ENCODE measurements at regions not wholly inside any gene's neighbourhood (a gene's known extent, or its start where the extent isn't known, plus 50 kb on each side); places are given as distances from the start of the nearest gene placed in this dataset.
"Not testable (repeated sequence)": the region's sequence is repeated elsewhere in the genome, so short reads cannot be mapped to it uniquely, and the experiment has no call there.

GRCh38 chr2:61753512-61753911, 100.3 kb downstream of the FAM161A start:
- no peak overlapping the region for H3K9ac ChIP-seq (ENCODE audit: low read length)
- H3K4me1 ChIP-seq (ENCODE audit: insufficient read depth, low read length), result no peaks in the 10 kb centered on the region
- no peaks in the 10 kb centered on the region for H3K9me3 ChIP-seq (ENCODE audit: low read length)
- H3K4me3 ChIP-seq (ENCODE audit: low read depth in 1 of 2, low read length in 2 of 2), result no peak overlapping the region
- no peaks in the 10 kb centered on the region for H3K27me3 ChIP-seq (ENCODE audit: control insufficient read depth in 1 of 2, insufficient read depth in 2 of 2, low read length in 2 of 2)
- no peaks in the 10 kb centered on the region for H3K36me3 ChIP-seq (ENCODE audit: insufficient read depth, low read length)
- no peak overlapping the region for H3K27ac ChIP-seq (ENCODE audit: low read depth, low read length)

- no peak overlapping the region for H3K27ac ChIP-seq (ENCODE audit: low read depth, low read length)
Observed at GRCh38 chr2:61750624-61751023, 103.2 kb downstream of the FAM161A start.

GRCh38 chr2:61742955-61743354, 110.9 kb downstream of the FAM161A start:
- Histone ChIP-seq H3K36me3 (ENCODE audit: insufficient read depth, low read length) (no peaks in the 10 kb centered on the region), H3K27ac (ENCODE audit: low read depth, low read length) (no peak overlapping the region), H3K4me3 (ENCODE audit: low read depth in 1 of 2, low read length in 2 of 2) (no peak overlapping the region), H3K27me3 (ENCODE audit: control insufficient read depth in 1 of 2, insufficient read depth in 2 of 2, low read length in 2 of 2) (no peaks in the 10 kb centered on the region), H3K4me1 (ENCODE audit: insufficient read depth, low read length) (no peaks in the 10 kb centered on the region), H3K9me3 (ENCODE audit: low read length) (no peaks in the 10 kb centered on the region), H3K9ac (ENCODE audit: low read length) (no peak overlapping the region)

More at GRCh38 chr2:61750624-61751023, 103.2 kb downstream of the FAM161A start:
- Histone ChIP-seq H3K9me3 (ENCODE audit: low read length) (no peaks in the 10 kb centered on the region), H3K27me3 (ENCODE audit: control insufficient read depth in 1 of 2, insufficient read depth in 2 of 2, low read length in 2 of 2) (no peaks in the 10 kb centered on the region), H3K9ac (ENCODE audit: low read length) (no peak overlapping the region), H3K4me1 (ENCODE audit: insufficient read depth, low read length) (no peaks in the 10 kb centered on the region), H3K36me3 (ENCODE audit: insufficient read depth, low read length) (no peaks in the 10 kb centered on the region), H3K4me3 (ENCODE audit: low read depth in 1 of 2, low read length in 2 of 2) (no peak overlapping the region)

GRCh38 chr2:61737841-61738240, 116.0 kb downstream of the FAM161A start:
- H3K36me3 ChIP-seq (ENCODE audit: insufficient read depth, low read length), result no peaks in the 10 kb centered on the region
- H3K9ac ChIP-seq (ENCODE audit: low read length), result no peak overlapping the region
- H3K9me3 ChIP-seq (ENCODE audit: low read length), result no peaks in the 10 kb centered on the region
- H3K27ac ChIP-seq (ENCODE audit: low read depth, low read length), result no peak overlapping the region
- no peaks in the 10 kb centered on the region for H3K27me3 ChIP-seq (ENCODE audit: control insufficient read depth in 1 of 2, insufficient read depth in 2 of 2, low read length in 2 of 2)
- H3K4me1 ChIP-seq (ENCODE audit: insufficient read depth, low read length), result no peaks in the 10 kb centered on the region
- H3K4me3 ChIP-seq (ENCODE audit: low read depth in 1 of 2, low read length in 2 of 2), result no peak overlapping the region

GRCh38 chr2:61736953-61737352, 116.9 kb downstream of the FAM161A start:
- Histone ChIP-seq H3K27ac (ENCODE audit: low read depth, low read length) (no peak overlapping the region), H3K9ac (ENCODE audit: low read length) (no peak overlapping the region), H3K27me3 (ENCODE audit: control insufficient read depth in 1 of 2, insufficient read depth in 2 of 2, low read length in 2 of 2) (no peaks in the 10 kb centered on the region), H3K4me1 (ENCODE audit: insufficient read depth, low read length) (no peaks in the 10 kb centered on the region), H3K9me3 (ENCODE audit: low read length) (no peaks in the 10 kb centered on the region), H3K4me3 (ENCODE audit: low read depth in 1 of 2, low read length in 2 of 2) (no peak overlapping the region), H3K36me3 (ENCODE audit: insufficient read depth, low read length) (no peaks in the 10 kb centered on the region)

GRCh38 chr2:61733563-61733962, 120.3 kb downstream of the FAM161A start:
- no peaks in the 10 kb centered on the region for H3K4me1 ChIP-seq (ENCODE audit: insufficient read depth, low read length)
- H3K27me3 ChIP-seq (ENCODE audit: control insufficient read depth in 1 of 2, insufficient read depth in 2 of 2, low read length in 2 of 2), result no peaks in the 10 kb centered on the region
- H3K9me3 ChIP-seq (ENCODE audit: low read length), result no peaks in the 10 kb centered on the region
- no peaks in the 10 kb centered on the region for H3K36me3 ChIP-seq (ENCODE audit: insufficient read depth, low read length)
- H3K4me3 ChIP-seq (ENCODE audit: low read depth in 1 of 2, low read length in 2 of 2), result no peak overlapping the region
- no peak overlapping the region for H3K27ac ChIP-seq (ENCODE audit: low read depth, low read length)
- H3K9ac ChIP-seq (ENCODE audit: low read length), result no peak overlapping the region

GRCh38 chr2:61732787-61733186, 121.1 kb downstream of the FAM161A start:
- Histone ChIP-seq H3K27ac (ENCODE audit: low read depth, low read length) (no peak overlapping the region), H3K4me1 (ENCODE audit: insufficient read depth, low read length) (no peaks in the 10 kb centered on the region), H3K9ac (ENCODE audit: low read length) (no peak overlapping the region), H3K9me3 (ENCODE audit: low read length) (no peaks in the 10 kb centered on the region), H3K27me3 (ENCODE audit: control insufficient read depth in 1 of 2, insufficient read depth in 2 of 2, low read length in 2 of 2) (no peaks in the 10 kb centered on the region), H3K4me3 (ENCODE audit: low read depth in 1 of 2, low read length in 2 of 2) (no peak overlapping the region), H3K36me3 (ENCODE audit: insufficient read depth, low read length) (no peaks in the 10 kb centered on the region)

- H3K27ac ChIP-seq (ENCODE audit: low read depth, low read length), result no peak overlapping the region
- no peaks in the 10 kb centered on the region for H3K9me3 ChIP-seq (ENCODE audit: low read length)
Observed at GRCh38 chr2:61727746-61728145, 126.1 kb downstream of the FAM161A start.

GRCh38 chr2:61726456-61727209, 127.2 kb downstream of the FAM161A start:
- Histone ChIP-seq H3K9ac (ENCODE audit: low read length) (no peak overlapping the region), H3K27ac (ENCODE audit: low read depth, low read length) (no peak overlapping the region), H3K27me3 (ENCODE audit: control insufficient read depth in 1 of 2, insufficient read depth in 2 of 2, low read length in 2 of 2) (no peaks in the 10 kb centered on the region), H3K36me3 (ENCODE audit: insufficient read depth, low read length) (no peaks in the 10 kb centered on the region), H3K4me1 (ENCODE audit: insufficient read depth, low read length) (no peaks in the 10 kb centered on the region), H3K4me3 (ENCODE audit: low read depth in 1 of 2, low read length in 2 of 2) (no peak overlapping the region), H3K9me3 (ENCODE audit: low read length) (no peaks in the 10 kb centered on the region)

More at GRCh38 chr2:61727746-61728145, 126.1 kb downstream of the FAM161A start:
- H3K4me3 ChIP-seq (ENCODE audit: low read depth in 1 of 2, low read length in 2 of 2), result no peak overlapping the region
- H3K4me1 ChIP-seq (ENCODE audit: insufficient read depth, low read length), result no peaks in the 10 kb centered on the region
- no peaks in the 10 kb centered on the region for H3K36me3 ChIP-seq (ENCODE audit: insufficient read depth, low read length)
- H3K9ac ChIP-seq (ENCODE audit: low read length), result no peak overlapping the region
- H3K27me3 ChIP-seq (ENCODE audit: control insufficient read depth in 1 of 2, insufficient read depth in 2 of 2, low read length in 2 of 2), result no peaks in the 10 kb centered on the region

- H3K9ac ChIP-seq (ENCODE audit: low read length); H3K27ac ChIP-seq (ENCODE audit: low read depth, low read length); H3K4me1 ChIP-seq (ENCODE audit: insufficient read depth, low read length); H3K9me3 ChIP-seq (ENCODE audit: low read length); H3K27me3 ChIP-seq (ENCODE audit: control insufficient read depth in 1 of 2, insufficient read depth in 2 of 2, low read length in 2 of 2); H3K4me3 ChIP-seq (ENCODE audit: low read depth in 1 of 2, low read length in 2 of 2); H3K36me3 ChIP-seq (ENCODE audit: insufficient read depth, low read length): not testable (repeated sequence)
Observed at GRCh38 chr2:61723364-61723763, 130.5 kb downstream of the FAM161A start.

- no peaks in the 10 kb centered on the region for H3K4me1 ChIP-seq (ENCODE audit: insufficient read depth, low read length)
- no peaks in the 10 kb centered on the region for H3K27me3 ChIP-seq (ENCODE audit: control insufficient read depth in 1 of 2, insufficient read depth in 2 of 2, low read length in 2 of 2)
- no peak overlapping the region for H3K4me3 ChIP-seq (ENCODE audit: low read depth in 1 of 2, low read length in 2 of 2)
- no peak overlapping the region for H3K9ac ChIP-seq (ENCODE audit: low read length)
- no peaks in the 10 kb centered on the region for H3K9me3 ChIP-seq (ENCODE audit: low read length)
- no peaks in the 10 kb centered on the region for H3K36me3 ChIP-seq (ENCODE audit: insufficient read depth, low read length)
- H3K27ac ChIP-seq (ENCODE audit: low read depth, low read length), result no peak overlapping the region
Observed at GRCh38 chr2:61722800-61723199, 131.1 kb downstream of the FAM161A start.

GRCh38 chr2:61722318-61722717, 131.5 kb downstream of the FAM161A start:
- H3K9me3 ChIP-seq (ENCODE audit: low read length), result no peaks in the 10 kb centered on the region
- no peak overlapping the region for H3K27ac ChIP-seq (ENCODE audit: low read depth, low read length)
- no peaks in the 10 kb centered on the region for H3K27me3 ChIP-seq (ENCODE audit: control insufficient read depth in 1 of 2, insufficient read depth in 2 of 2, low read length in 2 of 2)

More at GRCh38 chr2:61722318-61722717, 131.5 kb downstream of the FAM161A start:
- H3K4me3 ChIP-seq (ENCODE audit: low read depth in 1 of 2, low read length in 2 of 2), result no peak overlapping the region
- H3K9ac ChIP-seq (ENCODE audit: low read length), result no peak overlapping the region
- H3K4me1 ChIP-seq (ENCODE audit: insufficient read depth, low read length), result no peaks in the 10 kb centered on the region
- H3K36me3 ChIP-seq (ENCODE audit: insufficient read depth, low read length), result no peaks in the 10 kb centered on the region
